Occipital lobe (tissue), 1 donor: ENCODE measurements at regions not wholly inside any gene's neighbourhood (a gene's known extent, or its start where the extent isn't known, plus 50 kb on each side); places are given as distances from the start of the nearest gene placed in this dataset.
A peak's percentile ranks its signal among the peaks of the same experiment; 100 is the strongest.

ENCODE experiments used
- DNase-seq: peaks from one replicate; lab custom pipeline; 2025; lab: John Stamatoyannopoulos, UW

DNA sequence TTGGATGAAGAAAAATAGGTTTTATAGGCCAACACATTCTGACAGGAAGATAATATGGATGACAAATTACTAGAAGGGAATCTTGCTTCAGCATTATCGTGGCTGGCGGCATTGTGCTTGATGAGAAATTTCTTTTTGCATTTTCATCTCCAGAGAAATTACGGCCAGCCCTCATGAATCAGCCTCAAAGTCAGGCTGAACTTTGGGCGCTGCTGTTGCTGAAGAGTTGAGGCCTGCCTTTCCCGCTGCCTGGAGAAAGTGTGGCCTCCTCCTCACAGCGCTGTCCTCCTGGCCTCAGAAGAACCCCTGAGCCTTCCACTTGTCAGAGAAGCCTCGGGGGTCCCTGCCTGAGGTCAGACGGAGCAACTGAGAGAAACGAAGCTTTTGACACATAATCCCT lies 272.4 kb upstream of the KCNIP4 start:
- DNase-seq: no peak

DNA sequence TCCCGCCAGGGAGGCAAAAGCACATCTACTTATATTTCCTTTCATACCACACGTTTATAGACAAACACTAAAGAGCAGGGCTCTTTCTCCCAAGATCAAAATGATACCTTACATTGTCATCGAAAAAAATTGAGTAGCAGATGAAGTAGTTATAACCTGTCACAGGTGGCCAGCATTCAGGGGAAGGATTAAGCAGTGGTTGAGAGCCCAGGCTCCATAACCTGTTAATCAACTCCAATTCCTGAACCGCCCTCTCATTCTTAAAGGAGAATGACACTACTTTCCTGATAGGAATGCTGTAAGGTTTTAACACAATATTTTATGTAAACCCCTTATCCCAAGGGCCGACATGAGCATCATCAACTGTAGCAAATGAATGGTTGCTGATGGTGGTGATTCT lies 268.9 kb upstream of the KCNIP4 start:
- DNase-seq: no peak

DNA sequence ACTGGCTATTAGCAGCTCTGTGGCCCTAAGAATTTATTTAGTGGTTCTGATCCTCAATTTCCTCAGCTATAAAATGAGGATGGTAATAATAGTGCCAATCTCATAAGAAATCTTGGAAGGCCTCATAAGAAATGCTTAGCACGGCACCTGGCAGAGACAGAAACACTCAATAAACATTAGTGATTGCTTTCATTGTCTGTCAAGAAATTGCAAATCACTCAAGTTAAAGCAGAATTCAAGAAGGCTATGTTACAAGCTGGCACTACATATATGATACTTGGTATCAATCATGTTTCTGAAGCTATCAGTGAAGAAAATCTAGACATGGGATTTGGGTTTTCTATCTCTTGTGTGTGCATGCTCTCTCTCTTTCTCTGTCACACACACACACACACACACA lies 267.7 kb upstream of the KCNIP4 start:
- no peak for DNase-seq

DNA sequence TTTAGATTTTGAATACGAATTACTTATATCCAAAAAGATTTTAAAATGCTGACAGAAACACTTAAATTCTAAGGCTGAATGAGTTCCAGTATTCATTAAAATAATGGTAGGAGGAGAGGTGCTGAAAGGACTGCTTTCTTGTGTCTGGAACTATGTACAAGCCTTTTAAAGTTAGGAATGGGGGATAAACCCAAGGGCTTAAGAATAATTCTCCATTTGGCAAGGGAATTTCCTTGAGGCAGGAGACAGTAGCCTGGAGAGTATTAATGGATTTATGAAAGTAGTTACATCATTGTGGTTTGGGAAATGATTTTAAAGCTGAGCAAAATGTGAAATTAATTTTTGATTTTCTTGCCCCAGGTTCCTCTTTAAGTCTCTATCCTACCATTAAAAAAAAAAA lies 266.5 kb upstream of the KCNIP4 start:
- no peak for DNase-seq

DNA sequence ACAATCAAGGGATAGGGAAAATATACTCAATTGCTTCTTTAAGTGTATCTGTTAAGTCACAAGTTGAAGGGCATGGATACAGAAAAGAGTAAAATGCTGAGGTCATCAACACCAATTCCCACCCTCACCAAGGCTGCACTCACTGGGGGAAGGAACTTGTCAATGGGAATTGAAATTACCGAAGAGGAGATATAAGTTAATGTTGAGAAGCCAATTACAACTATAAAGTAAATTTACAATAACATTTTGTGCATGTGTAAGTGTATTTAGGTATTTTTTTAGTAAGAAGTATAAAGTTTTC lies 255.1 kb upstream of the KCNIP4 start:
- no peak for DNase-seq

DNA sequence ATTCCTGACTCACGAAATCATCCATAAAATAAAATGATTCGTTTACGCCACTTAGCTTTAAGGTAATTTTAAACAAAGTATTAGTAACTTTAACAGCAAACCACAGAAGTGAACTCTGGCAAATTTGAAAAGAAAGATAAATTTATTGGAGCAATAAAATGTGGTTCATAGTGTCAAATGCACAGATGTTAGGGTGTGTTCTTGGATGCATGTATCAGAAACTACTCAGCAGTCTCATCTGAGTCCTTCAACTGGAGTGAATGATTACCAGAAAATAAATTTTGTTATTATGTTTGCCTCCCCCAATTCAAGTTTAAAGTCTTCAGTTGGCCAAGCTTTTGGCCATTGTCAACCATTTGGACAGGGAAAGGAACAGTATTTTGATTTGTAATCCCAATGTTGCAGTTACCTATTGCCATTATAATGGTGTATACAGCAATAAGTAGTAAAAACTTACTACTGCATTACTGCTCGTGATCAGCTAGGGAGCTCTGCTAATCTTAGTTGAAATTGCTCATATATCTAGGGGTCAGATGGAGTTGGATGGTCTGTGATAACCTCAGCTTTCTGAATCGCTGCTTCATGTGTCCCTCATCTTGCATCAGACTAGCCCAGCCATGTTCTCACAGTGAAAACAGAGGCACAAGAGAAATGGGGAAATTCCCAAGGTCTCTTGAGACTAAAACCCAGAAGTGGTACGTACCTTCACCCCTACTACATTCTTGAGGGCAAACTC lies 254.6 kb upstream of the KCNIP4 start:
- no peak for DNase-seq

DNA sequence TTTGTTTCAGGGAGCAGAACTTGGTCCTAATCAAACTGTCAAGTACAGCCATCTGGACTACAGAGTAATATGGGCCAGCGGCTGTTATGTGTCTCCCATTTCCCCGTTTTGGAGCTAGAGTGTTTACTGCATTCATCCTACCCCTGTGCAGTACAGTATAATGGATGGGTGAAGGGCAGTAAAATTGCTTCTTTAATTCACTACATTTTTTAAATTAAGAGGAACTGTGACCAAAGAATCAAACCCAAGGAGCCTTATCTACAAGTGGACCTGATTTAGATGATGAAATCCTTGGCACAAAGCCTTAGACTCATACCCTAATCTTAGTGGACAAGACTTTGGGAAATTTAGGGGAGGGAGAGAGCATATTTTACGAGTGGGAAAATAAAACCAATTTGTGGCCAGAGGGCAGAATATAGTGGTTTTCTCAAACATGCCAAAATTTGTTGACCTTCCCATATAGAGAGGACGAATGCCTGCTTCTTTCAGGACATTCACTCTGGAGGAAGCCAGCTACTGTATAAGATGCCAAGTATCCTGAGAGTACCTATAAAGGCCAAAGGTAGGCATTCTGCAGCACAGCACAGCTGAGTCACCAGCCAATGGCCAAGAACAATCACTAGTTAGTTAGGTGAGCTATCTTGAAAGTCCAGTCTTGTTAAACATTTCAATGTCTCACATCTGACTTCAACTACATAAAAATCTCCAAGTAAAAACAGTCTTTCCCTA lies 253.8 kb upstream of the KCNIP4 start:
- DNase-seq: no peak

DNA sequence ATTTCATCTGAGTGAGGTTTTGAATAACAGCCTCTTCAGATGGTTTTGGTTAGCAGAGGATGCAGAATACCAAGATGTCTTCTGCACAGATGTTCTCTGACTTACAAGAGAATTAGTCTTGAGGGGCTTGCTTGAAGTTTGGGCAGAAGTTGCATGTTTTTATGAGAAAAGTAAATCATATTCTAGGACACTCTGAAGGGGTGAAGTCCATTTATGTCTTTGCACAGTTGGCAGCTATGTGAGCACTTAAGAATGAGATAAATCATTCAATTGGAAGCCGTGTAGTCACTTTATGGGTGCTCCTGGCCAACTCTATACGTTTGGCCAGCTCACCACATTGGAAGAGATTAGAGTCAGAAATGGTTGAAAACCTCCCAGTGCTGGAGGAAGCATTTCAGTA lies 252.7 kb upstream of the KCNIP4 start:
- DNase-seq: no peak

DNA sequence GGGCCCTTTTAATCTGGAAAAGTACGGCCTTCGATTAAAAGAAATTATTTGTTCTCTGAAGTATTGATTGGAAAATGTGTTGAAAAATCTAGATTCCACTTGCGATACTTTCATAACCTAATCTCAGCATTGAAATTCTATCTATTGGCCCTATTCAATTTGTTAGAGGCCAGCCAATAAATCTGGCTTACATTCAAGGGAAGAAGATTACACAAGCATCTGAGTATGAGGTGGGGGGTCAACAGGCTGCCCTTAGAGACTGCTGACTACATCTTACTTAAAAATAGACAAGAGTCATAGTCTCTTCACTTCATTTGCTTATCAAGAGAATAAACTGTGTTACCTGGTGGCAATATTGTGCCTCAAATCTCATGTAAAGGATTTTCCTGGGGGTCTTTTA lies 248.0 kb upstream of the KCNIP4 start:
- no peak for DNase-seq

DNA sequence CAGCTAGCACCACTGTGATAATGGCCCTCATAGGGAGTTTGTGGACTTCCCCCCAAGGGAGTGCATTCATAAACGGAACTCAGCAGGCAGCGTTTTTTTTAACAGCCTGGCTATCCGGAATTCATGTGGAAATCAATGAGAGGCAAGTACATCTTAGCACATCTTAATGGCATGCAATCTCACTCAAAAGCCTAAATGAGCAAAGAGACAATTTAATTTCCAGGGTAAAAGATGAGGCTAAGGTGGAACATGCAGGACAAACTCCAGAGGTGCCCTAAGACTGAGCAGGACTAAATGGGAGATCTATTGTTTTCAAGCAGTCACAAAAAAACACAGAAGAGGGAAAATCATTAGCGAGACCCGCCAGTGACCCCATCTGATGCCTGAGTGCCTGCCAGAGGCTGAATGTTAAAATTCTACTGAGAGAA lies 243.5 kb upstream of the KCNIP4 start:
- no peak for DNase-seq

DNA sequence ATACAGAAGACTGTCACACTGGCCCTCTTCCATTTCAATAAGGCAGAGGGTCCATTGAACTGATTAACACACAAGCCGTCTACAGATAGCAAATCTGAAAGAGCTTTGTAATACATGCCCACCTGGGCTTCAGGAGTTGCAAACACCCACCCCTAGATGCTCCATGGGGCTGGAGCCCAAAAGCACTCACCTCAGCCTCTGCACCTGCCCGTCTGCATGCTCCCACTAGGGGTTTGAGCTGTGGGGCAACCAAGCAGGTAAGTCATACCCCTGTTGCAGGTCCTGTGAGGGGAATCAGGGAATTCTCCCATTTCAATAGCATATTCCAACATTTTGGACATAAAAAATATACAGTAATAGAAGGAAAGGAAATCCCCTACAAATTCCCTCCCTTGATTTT lies 243.0 kb upstream of the KCNIP4 start:
- DNase-seq: no peak

DNA sequence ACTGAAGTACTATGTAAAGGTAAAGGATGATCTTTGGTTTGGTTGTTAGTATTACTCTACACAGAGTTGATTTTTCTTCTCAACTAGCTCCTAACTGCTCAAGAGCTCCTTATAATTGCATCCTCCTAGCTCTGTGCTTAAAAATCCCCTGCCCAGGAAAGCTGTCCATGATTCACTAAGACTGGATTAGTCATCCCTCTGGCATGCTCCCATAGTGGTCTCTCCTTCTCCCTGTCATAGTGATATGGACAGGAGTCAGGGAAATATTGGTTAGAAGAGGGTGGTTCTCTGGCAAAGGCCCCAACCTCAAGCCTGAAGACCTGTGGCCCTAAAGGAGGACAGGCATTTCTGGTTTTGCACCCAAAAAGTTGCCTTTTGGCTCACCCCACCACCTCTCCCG lies 242.3 kb upstream of the KCNIP4 start:
- no peak for DNase-seq

DNA sequence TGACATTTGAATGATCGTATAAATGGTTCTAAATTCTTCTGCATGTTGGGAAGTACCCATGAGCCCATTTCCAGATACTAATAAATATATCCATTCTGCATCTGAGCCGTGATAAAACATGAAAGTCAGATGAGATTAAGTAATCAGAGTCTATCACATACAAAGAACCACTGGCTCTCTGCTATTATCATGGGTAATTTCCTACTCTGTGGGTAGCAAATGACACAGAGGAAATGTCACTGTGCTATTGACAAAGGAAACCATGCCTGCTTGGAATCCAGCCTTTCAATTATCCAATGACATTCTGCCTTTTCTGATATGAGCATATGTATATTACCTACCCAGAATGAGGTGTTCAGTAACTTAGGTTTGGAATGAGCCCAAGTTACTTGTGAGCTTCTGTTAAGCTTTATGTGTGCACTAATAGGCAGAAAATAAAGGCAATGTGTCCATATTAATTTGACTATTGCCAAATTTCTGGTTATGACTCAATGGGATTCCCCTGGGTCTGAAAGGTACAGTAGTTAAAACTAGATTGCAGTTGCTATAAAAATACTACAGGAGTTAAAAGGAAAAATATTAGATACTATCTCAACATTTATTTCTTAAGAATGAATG lies 238.7 kb upstream of the KCNIP4 start:
- DNase-seq: no peak

DNA sequence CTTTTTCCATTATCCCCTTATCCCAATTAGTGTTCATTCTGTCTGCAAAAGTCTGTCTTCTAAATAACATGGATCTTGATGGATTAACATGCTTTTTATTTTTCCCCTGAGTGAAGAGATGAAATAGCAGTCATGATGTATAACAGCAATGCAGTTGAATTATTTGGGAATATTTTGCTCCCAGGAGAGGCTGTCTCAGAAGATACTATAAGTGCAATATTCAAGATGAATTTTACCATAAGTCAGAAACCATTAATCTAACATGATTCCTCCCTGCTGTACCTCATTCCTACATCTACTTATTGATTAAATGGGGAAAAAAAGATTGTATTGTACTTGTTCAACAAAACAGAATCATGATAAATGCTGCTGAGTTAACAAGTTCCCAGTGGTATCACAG lies 233.2 kb upstream of the KCNIP4 start:
- no peak for DNase-seq

DNA sequence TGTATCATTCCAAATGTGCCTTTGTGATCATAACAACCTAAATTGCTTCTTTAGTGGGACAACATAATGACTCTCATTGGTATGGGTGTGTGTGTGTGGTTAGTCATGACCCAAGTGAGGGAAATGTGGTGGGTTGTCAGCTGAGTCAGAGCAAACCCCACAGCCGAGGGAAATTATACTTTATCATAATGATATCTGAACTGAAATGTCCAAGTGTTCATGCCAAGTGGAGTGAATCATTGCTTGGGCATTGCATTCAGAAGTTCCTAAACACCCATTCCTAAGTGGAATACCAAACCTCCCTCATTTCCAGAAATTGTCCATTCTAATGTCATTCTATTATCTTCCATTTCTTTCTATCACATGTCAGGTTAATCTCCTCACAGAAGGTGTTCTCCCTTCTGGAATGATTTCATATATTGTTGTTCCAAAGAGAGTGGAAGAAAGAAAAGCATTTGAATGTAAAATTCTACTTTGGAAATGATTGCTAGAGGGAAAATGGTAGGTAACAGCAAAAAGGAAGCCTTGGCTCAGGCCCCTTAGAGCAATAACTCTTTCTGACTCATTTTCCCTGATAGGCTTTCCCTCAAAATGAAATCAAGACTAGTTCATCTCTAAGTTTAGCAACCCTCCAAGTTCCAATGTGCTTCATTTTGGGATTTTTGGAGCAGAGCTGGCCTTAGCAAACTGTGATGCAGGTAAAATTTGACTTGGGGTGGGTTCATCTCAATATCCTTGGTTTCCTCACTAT lies 230.7 kb upstream of the KCNIP4 start:
- DNase-seq: peak; percentile 7

DNA sequence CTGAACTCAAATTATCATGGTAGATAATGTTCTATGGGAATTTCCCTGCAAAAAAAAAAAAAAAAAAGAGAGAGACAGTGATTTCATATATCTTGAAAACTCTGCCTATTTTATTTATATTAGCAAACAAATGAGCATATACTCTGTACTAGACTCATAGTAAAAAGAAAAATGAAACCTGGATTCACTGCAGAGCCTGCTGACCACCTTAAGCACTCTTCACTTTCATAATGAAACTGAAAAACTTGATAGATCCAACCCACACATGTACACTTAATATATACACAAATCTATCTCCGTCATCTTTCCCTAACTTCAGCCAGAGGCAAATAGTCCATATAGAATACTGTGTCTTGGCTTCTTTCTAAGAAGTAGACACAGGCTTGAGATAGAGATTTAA lies 226.1 kb upstream of the KCNIP4 start:
- DNase-seq: no peak

DNA sequence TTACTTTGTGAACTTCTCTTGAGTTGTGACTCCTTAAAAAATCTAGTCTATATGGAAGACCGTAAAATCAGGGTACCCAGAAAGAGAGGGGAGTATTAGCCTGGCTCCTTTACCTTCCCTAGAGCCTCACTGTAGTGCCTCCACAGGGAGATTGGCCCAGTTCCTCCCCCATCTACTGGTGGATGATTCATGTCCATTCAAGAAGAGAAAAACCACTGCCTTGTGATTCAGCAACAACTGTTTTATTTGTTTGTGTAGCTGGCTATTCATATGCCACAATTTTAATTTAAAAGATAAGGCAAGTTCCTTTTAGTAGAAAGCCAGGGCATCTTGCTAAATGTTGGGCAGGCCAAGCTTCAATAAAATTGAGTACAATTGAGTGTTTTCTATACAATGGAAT lies 221.8 kb upstream of the KCNIP4 start:
- DNase-seq: no peak

DNA sequence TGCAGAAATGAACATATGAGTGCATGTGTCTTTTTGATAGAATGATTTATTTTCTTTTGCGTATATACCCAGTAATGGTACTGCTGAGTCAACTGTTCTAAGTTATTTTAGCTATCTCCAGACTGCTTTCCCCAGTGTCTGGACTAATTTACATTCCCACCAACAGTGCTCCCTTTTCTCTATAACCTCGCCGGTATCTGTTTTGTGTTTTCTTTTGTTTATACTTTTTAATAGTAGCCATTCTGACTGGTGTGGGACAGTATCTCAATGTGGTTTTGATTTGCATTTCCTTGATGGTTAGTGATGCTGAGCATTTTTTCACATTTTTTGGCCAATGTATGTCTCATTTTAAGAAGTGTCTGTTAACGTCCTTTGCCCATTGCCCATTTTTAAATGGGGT lies 218.6 kb upstream of the KCNIP4 start:
- DNase-seq: no peak

DNA sequence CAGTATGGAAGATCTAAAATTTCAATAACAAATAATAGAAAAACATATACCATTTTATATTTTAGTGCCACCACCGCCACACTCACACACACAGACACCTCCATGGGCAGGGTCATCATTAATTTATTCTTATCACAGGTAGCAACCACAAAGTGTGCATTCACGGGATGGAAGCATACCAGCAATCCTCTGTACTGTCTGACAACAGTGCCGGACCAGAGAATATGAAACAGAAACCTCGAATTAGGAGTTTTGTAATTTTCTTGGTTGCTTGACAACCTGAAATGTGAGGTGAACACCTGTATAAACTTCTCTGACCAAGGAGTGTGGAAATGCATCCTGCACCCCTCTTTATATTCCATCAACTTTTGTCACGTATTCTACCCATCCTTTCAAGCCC lies 213.9 kb upstream of the KCNIP4 start:
- no peak for DNase-seq

DNA sequence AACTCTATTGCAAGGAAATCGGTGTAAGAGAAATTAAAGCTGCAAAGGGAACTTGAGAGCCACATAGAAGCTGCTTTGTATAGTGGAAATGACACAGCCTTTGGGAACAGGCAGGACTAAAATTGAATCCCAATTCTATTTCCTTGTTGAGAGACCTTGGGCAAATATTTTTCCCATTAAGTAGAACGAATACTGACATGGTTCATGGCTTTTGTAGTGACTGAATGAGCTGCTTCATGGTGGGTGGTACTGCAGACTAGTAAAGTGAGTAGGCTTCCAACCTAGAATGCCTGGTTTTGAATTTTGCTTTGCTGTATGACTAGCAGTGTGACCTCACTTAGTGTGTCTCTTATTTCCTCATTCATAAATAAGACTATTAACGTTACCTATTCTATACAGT lies 182.2 kb upstream of the KCNIP4 start:
- DNase-seq: no peak

DNA sequence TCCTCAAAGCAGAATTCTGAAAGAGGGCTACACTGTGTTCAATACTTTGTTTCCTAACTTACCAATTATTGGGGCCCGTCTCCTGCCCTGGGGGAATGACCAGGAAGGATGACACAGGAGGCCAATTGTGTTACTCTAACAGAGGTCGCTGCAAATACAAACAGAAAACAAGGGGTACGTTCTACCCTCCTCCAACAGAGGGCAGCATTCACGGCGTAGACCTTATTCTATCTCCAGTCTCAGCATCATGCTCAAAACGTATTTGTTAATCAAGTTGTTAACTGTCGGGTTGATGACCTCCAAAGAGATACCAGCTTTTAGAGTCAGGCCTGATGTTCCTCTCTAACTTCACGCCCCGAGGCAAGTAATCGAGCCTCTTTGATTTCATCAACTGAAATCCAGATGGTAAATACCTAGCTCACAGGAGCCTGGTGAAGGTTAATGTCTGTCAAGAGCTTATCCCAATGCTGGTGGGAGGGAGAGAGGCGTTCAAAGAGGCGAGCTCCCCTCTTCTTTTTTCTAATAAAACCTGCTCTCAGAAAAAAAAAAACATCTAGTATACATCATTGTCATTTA lies 181.0 kb upstream of the KCNIP4 start:
- DNase-seq: no peak

DNA sequence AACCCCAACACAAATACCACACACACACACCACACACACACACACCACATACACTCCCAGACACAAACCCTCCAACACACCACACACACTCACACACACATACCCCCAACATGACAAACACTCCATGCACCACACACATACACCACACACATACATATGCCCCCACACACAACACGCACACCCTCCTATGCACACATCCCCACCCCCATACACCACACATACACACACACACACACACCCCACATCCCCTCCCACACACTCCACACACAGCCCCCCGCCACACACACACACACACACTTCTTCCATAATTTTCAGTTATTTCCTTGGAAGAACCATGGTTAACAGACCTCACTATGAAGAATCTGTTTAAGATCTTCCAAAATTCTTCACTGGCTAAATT lies 173.5 kb upstream of the KCNIP4 start:
- no peak for DNase-seq
